ENCODE measurements at regions not wholly inside any gene's neighbourhood (a gene's known extent, or its start where the extent isn't known, plus 50 kb on each side); places are given as distances from the start of the nearest gene placed in this dataset.
A peak's percentile ranks its signal among the peaks of the same experiment; 100 is the strongest.

GRCh38 chr2:105635564-105635963 is 109.1 kb upstream of the NCK2 start:
- Histone ChIP-seq H3K4me3 (ENCODE audit: low read length) (no peak overlapping the region), H3K27me3 (ENCODE audit: insufficient read depth, low read length) (no peaks in the 10 kb centered on the region), H3K9ac (ENCODE audit: low read depth, low read length) (no peak overlapping the region), H3K27ac (ENCODE audit: low read length) (no peak overlapping the region), H3K9me3 (ENCODE audit: insufficient read depth, low read depth, low read length) (no peaks in the 10 kb centered on the region), H3K36me3 (ENCODE audit: insufficient read depth, low read depth, low read length) (no peaks in the 10 kb centered on the region), H3K4me1 (ENCODE audit: insufficient read depth, low read length) (peaks cover 9% of the 10 kb centered on the region)

- Histone ChIP-seq H3K4me1 (ENCODE audit: insufficient read depth, low read length) (peaks cover 9% of the 10 kb centered on the region), H3K27ac (ENCODE audit: low read length) (no peak overlapping the region), H3K9me3 (ENCODE audit: insufficient read depth, low read depth, low read length) (no peaks in the 10 kb centered on the region), H3K36me3 (ENCODE audit: insufficient read depth, low read depth, low read length) (no peaks in the 10 kb centered on the region), H3K4me3 (ENCODE audit: low read length) (no peak overlapping the region), H3K27me3 (ENCODE audit: insufficient read depth, low read length) (no peaks in the 10 kb centered on the region), H3K9ac (ENCODE audit: low read depth, low read length) (no peak overlapping the region)
Measured at GRCh38 chr2:105634198-105634597, 110.5 kb upstream of the NCK2 start.

GRCh38 chr2:105631922-105632321 is 112.8 kb upstream of the NCK2 start:
- Histone ChIP-seq H3K9me3 (ENCODE audit: insufficient read depth, low read depth, low read length) (no peaks in the 10 kb centered on the region), H3K4me3 (ENCODE audit: low read length) (no peak overlapping the region), H3K9ac (ENCODE audit: low read depth, low read length) (no peak overlapping the region), H3K4me1 (ENCODE audit: insufficient read depth, low read length) (peaks cover 9% of the 10 kb centered on the region), H3K36me3 (ENCODE audit: insufficient read depth, low read depth, low read length) (no peaks in the 10 kb centered on the region), H3K27me3 (ENCODE audit: insufficient read depth, low read length) (no peaks in the 10 kb centered on the region), H3K27ac (ENCODE audit: low read length) (no peak overlapping the region)

GRCh38 chr2:105631011-105631410 is 113.7 kb upstream of the NCK2 start:
- Histone ChIP-seq H3K27me3 (ENCODE audit: insufficient read depth, low read length) (no peaks in the 10 kb centered on the region), H3K9ac (ENCODE audit: low read depth, low read length) (no peak overlapping the region), H3K9me3 (ENCODE audit: insufficient read depth, low read depth, low read length) (no peaks in the 10 kb centered on the region), H3K27ac (ENCODE audit: low read length) (no peak overlapping the region), H3K4me3 (ENCODE audit: low read length) (no peak overlapping the region), H3K36me3 (ENCODE audit: insufficient read depth, low read depth, low read length) (no peaks in the 10 kb centered on the region), H3K4me1 (ENCODE audit: insufficient read depth, low read length) (peaks cover 12% of the 10 kb centered on the region)

GRCh38 chr2:105629634-105630033 is 115.1 kb upstream of the NCK2 start:
- H3K4me3 ChIP-seq (ENCODE audit: low read length), result no peak overlapping the region
- no peaks in the 10 kb centered on the region for H3K36me3 ChIP-seq (ENCODE audit: insufficient read depth, low read depth, low read length)
- no peaks in the 10 kb centered on the region for H3K9me3 ChIP-seq (ENCODE audit: insufficient read depth, low read depth, low read length)
- no peak overlapping the region for H3K9ac ChIP-seq (ENCODE audit: low read depth, low read length)
- peaks cover 16% of the 10 kb centered on the region for H3K4me1 ChIP-seq (ENCODE audit: insufficient read depth, low read length)
- H3K27ac ChIP-seq (ENCODE audit: low read length), result no peak overlapping the region
- no peaks in the 10 kb centered on the region for H3K27me3 ChIP-seq (ENCODE audit: insufficient read depth, low read length)

GRCh38 chr2:105627534-105627933 is 117.2 kb upstream of the NCK2 start:
- no peaks in the 10 kb centered on the region for H3K27me3 ChIP-seq (ENCODE audit: insufficient read depth, low read length)
- H3K27ac ChIP-seq (ENCODE audit: low read length), result no peak overlapping the region
- H3K9me3 ChIP-seq (ENCODE audit: insufficient read depth, low read depth, low read length), result no peaks in the 10 kb centered on the region
- H3K4me1 ChIP-seq (ENCODE audit: insufficient read depth, low read length), result peaks cover 12% of the 10 kb centered on the region
- no peak overlapping the region for H3K4me3 ChIP-seq (ENCODE audit: low read length)
- H3K36me3 ChIP-seq (ENCODE audit: insufficient read depth, low read depth, low read length), result no peaks in the 10 kb centered on the region
- no peak overlapping the region for H3K9ac ChIP-seq (ENCODE audit: low read depth, low read length)

GRCh38 chr2:105626966-105627340 is 117.8 kb upstream of the NCK2 start:
- H3K4me1 ChIP-seq (ENCODE audit: insufficient read depth, low read length), result peaks cover 12% of the 10 kb centered on the region
- H3K9ac ChIP-seq (ENCODE audit: low read depth, low read length), result 0 out of 2 replicates have a peak overlapping the region, but pooled peaks have one; percentile 7
- H3K4me3 ChIP-seq (ENCODE audit: low read length), result no peak overlapping the region
- H3K27me3 ChIP-seq (ENCODE audit: insufficient read depth, low read length), result no peaks in the 10 kb centered on the region
- H3K36me3 ChIP-seq (ENCODE audit: insufficient read depth, low read depth, low read length), result no peaks in the 10 kb centered on the region
- H3K27ac ChIP-seq (ENCODE audit: low read length), result no peak overlapping the region
- no peaks in the 10 kb centered on the region for H3K9me3 ChIP-seq (ENCODE audit: insufficient read depth, low read depth, low read length)

- Histone ChIP-seq H3K36me3 (ENCODE audit: insufficient read depth, low read depth, low read length) (no peaks in the 10 kb centered on the region), H3K27ac (ENCODE audit: low read length) (no peak overlapping the region), H3K4me3 (ENCODE audit: low read length) (no peak overlapping the region), H3K4me1 (ENCODE audit: insufficient read depth, low read length) (peaks cover 9% of the 10 kb centered on the region; the same call in 1 of the 2 replicates), H3K27me3 (ENCODE audit: insufficient read depth, low read length) (no peaks in the 10 kb centered on the region), H3K9me3 (ENCODE audit: insufficient read depth, low read depth, low read length) (no peaks in the 10 kb centered on the region), H3K9ac (ENCODE audit: low read depth, low read length) (0 out of 2 replicates have a peak overlapping the region, but pooled peaks have one; percentile 7)
Measured at GRCh38 chr2:105626212-105626965, 118.3 kb upstream of the NCK2 start.

- H3K9ac ChIP-seq (ENCODE audit: low read depth, low read length), result no peak overlapping the region
- H3K4me3 ChIP-seq (ENCODE audit: low read length), result no peak overlapping the region
- H3K27me3 ChIP-seq (ENCODE audit: insufficient read depth, low read length), result no peaks in the 10 kb centered on the region
- peaks cover 7% of the 10 kb centered on the region; the same call in 1 of the 2 replicates for H3K4me1 ChIP-seq (ENCODE audit: insufficient read depth, low read length)
- H3K27ac ChIP-seq (ENCODE audit: low read length), result no peak overlapping the region
- H3K9me3 ChIP-seq (ENCODE audit: insufficient read depth, low read depth, low read length), result no peaks in the 10 kb centered on the region
- no peaks in the 10 kb centered on the region for H3K36me3 ChIP-seq (ENCODE audit: insufficient read depth, low read depth, low read length)
Measured at GRCh38 chr2:105625632-105626031, 119.1 kb upstream of the NCK2 start.

GRCh38 chr2:105621038-105621437 is 123.7 kb upstream of the NCK2 start:
- Histone ChIP-seq H3K4me3 (ENCODE audit: low read length) (no peak overlapping the region), H3K27ac (ENCODE audit: low read length) (no peak overlapping the region), H3K9ac (ENCODE audit: low read depth, low read length) (no peak overlapping the region), H3K4me1 (ENCODE audit: insufficient read depth, low read length) (peaks cover 4% of the 10 kb centered on the region; the same call in 1 of the 2 replicates), H3K27me3 (ENCODE audit: insufficient read depth, low read length) (no peaks in the 10 kb centered on the region), H3K36me3 (ENCODE audit: insufficient read depth, low read depth, low read length) (no peaks in the 10 kb centered on the region), H3K9me3 (ENCODE audit: insufficient read depth, low read depth, low read length) (no peaks in the 10 kb centered on the region)

GRCh38 chr2:105618351-105618659 is 126.4 kb upstream of the NCK2 start:
- H3K27ac ChIP-seq (ENCODE audit: low read length), result no peak overlapping the region
- no peaks in the 10 kb centered on the region for H3K36me3 ChIP-seq (ENCODE audit: insufficient read depth, low read depth, low read length)
- no peaks in the 10 kb centered on the region for H3K4me1 ChIP-seq (ENCODE audit: insufficient read depth, low read length)
- H3K9ac ChIP-seq (ENCODE audit: low read depth, low read length), result no peak overlapping the region
- H3K9me3 ChIP-seq (ENCODE audit: insufficient read depth, low read depth, low read length), result no peaks in the 10 kb centered on the region
- no peak overlapping the region for H3K4me3 ChIP-seq (ENCODE audit: low read length)
- no peaks in the 10 kb centered on the region for H3K27me3 ChIP-seq (ENCODE audit: insufficient read depth, low read length)

- Histone ChIP-seq H3K9ac (ENCODE audit: low read depth, low read length) (no peak overlapping the region), H3K27ac (ENCODE audit: low read length) (no peak overlapping the region), H3K9me3 (ENCODE audit: insufficient read depth, low read depth, low read length) (no peaks in the 10 kb centered on the region), H3K4me1 (ENCODE audit: insufficient read depth, low read length) (no peaks in the 10 kb centered on the region), H3K27me3 (ENCODE audit: insufficient read depth, low read length) (no peaks in the 10 kb centered on the region), H3K36me3 (ENCODE audit: insufficient read depth, low read depth, low read length) (no peaks in the 10 kb centered on the region), H3K4me3 (ENCODE audit: low read length) (no peak overlapping the region)
Measured at GRCh38 chr2:105617631-105618350, 126.9 kb upstream of the NCK2 start.

All from iPS-20b (cell line).